PC-9 (cell line): ENCODE measurements at regions not wholly inside any gene's neighbourhood (a gene's known extent, or its start where the extent isn't known, plus 50 kb on each side); places are given as distances from the start of the nearest gene placed in this dataset.

Experiments
- BruUV-seq: library from RNA; stranded (reverse); fragments of 400-500 nt; replicated peaks from 2 replicates; lab custom pipeline; 2021; lab: Mats Ljungman, UMichigan
- CTCF ChIA-PET: fragments of 300-600 bp; sonication (Branson Sonifier 250); formaldehyde crosslinking; loops from one replicate; lab custom pipeline; 2022; ENCODE audit warnings: antibody characterized with exemption; lab: Charles Lee
- POLR2A ChIA-PET: fragments of 300-600 bp; sonication (Branson Sonifier 250); formaldehyde crosslinking; loops from one replicate; lab custom pipeline; 2022; ENCODE audit warnings: antibody characterized with exemption; ENCODE audit not compliant: unreplicated experiment; lab: Charles Lee
- DNase-seq, 2 experiments: peaks; one replicate each; pipeline versions ENCODE4 v3.0.0 to v3.0.0-alpha.2; 2015 to 2022; ENCODE audit warnings: mixed read lengths in 1 of 2
- H2AFZ ChIP-seq: fragments of 200-600 bp; sonication (generic); 2 replicates; pipeline ENCODE4 v1.8.1; 2017; ENCODE audit warnings: antibody characterized with exemption
- H3F3A ChIP-seq: fragments of 200-600 bp; sonication (generic); 2 replicates; pipeline ENCODE4 v1.8.1; 2017; ENCODE audit warnings: antibody characterized with exemption, mild to moderate bottlenecking, low read depth; ENCODE audit not compliant: insufficient read depth
- H3K27ac ChIP-seq: fragments of 200-600 bp; sonication (generic); 2 replicates; pipeline ENCODE4 v1.6.1; 2016; ENCODE audit warnings: mixed run types
- H3K27me3 ChIP-seq: fragments of 200-600 bp; sonication (generic); 2 replicates; pipeline ENCODE4 v1.6.1; 2016; ENCODE audit warnings: low read depth, mixed run types; ENCODE audit not compliant: insufficient read depth
- H3K36me3 ChIP-seq: fragments of 200-600 bp; sonication (generic); 2 replicates; pipeline ENCODE4 v1.6.1; 2016; ENCODE audit warnings: low read depth, mixed run types
- H3K4me1 ChIP-seq: fragments of 200-600 bp; sonication (generic); replicated peaks from 2 replicates; pipeline ENCODE4 v1.6.1; 2016; ENCODE audit warnings: mixed run types; ENCODE audit not compliant: insufficient read depth
- H3K4me2 ChIP-seq: fragments of 200-600 bp; sonication (generic); 2 replicates; pipeline ENCODE4 v1.6.1; 2017; ENCODE audit warnings: mixed run types
- H3K4me3 ChIP-seq: fragments of 200-600 bp; sonication (generic); 2 replicates; pipeline ENCODE4 v1.6.1; 2016; ENCODE audit warnings: mixed run types
- H3K79me2 ChIP-seq: fragments of 200-600 bp; sonication (generic); 2 replicates; pipeline ENCODE4 v1.6.1; 2017; ENCODE audit warnings: low read depth, mixed run types
- H3K9me2 ChIP-seq: fragments of 200-600 bp; sonication (generic); 2 replicates; pipeline ENCODE4 v1.8.1; 2017; ENCODE audit warnings: mild to moderate bottlenecking; ENCODE audit not compliant: insufficient read depth
- H3K9me3 ChIP-seq: fragments of 200-600 bp; sonication (generic); 2 replicates; pipeline ENCODE4 v1.8.1; 2016; ENCODE audit warnings: low read depth; ENCODE audit not compliant: insufficient read depth
- H4K20me1 ChIP-seq: fragments of 200-600 bp; sonication (generic); 2 replicates; pipeline ENCODE4 v1.8.1; 2017; ENCODE audit not compliant: insufficient read depth
- EZH2 ChIP-seq: fragments of 200-600 bp; sonication (generic); IDR thresholded peaks from 2 replicates; pipeline ENCODE4 v1.8.0; 2017; ENCODE audit warnings: antibody characterized with exemption, low read depth
- intact Hi-C: fragments of 100-400 bp; cut with micrococcal nuclease; formaldehyde crosslinking; loops from one replicate; pipeline ENCODE4 v1.10.0; 2022; ENCODE audit not compliant: unreplicated experiment
- TF ChIP-seq, protein P1 (sequence below): fragments of 200-600 bp; sonication (generic); conservative IDR thresholded peaks from 2 replicates; pipeline ENCODE4 v1.6.1; 2017; ENCODE audit warnings: mixed run types, antibody characterized with exemption, mild to moderate bottlenecking, moderate library complexity

- no peak for DNase-seq
Measured at GRCh38 chr21:19993268-19993667, 1004.9 kb upstream of the NCAM2 start.

GRCh38 chr21:19995253-19995652 lies 1003.0 kb upstream of the NCAM2 start:
- H3K27me3 ChIP-seq: no peaks in the 10 kb centered on the region
- no TSS peak for BruUV-seq
- POLR2A ChIA-PET: no interaction called here
- TF ChIP-seq, protein P1, sequence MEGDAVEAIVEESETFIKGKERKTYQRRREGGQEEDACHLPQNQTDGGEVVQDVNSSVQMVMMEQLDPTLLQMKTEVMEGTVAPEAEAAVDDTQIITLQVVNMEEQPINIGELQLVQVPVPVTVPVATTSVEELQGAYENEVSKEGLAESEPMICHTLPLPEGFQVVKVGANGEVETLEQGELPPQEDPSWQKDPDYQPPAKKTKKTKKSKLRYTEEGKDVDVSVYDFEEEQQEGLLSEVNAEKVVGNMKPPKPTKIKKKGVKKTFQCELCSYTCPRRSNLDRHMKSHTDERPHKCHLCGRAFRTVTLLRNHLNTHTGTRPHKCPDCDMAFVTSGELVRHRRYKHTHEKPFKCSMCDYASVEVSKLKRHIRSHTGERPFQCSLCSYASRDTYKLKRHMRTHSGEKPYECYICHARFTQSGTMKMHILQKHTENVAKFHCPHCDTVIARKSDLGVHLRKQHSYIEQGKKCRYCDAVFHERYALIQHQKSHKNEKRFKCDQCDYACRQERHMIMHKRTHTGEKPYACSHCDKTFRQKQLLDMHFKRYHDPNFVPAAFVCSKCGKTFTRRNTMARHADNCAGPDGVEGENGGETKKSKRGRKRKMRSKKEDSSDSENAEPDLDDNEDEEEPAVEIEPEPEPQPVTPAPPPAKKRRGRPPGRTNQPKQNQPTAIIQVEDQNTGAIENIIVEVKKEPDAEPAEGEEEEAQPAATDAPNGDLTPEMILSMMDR: no peak
- TF ChIP-seq EZH2: no peak
- H3F3A ChIP-seq: no peaks in the 10 kb centered on the region
- CTCF ChIA-PET: no interaction called here
- H3K79me2 ChIP-seq: no peaks in the 10 kb centered on the region
- no peaks in the 10 kb centered on the region for H3K36me3 ChIP-seq
- intact Hi-C loops: no loop called here
- H3K4me3 ChIP-seq: no peak overlapping the region
- no peak overlapping the region for H3K4me2 ChIP-seq
- H3K9me3 ChIP-seq: no peaks in the 10 kb centered on the region
- H2AFZ ChIP-seq: no peak overlapping the region
- H4K20me1 ChIP-seq: no peaks in the 10 kb centered on the region
- no peaks in the 10 kb centered on the region for H3K9me2 ChIP-seq
- H3K4me1 ChIP-seq: no peaks in the 10 kb centered on the region
- no peak overlapping the region for H3K27ac ChIP-seq
- no peak for DNase-seq

More at GRCh38 chr21:19993268-19993667, 1004.9 kb upstream of the NCAM2 start:
- H3K4me1 ChIP-seq: no peaks in the 10 kb centered on the region
- CTCF ChIA-PET: no interaction called here
- no peak overlapping the region for H2AFZ ChIP-seq
- H3K4me3 ChIP-seq: no peak overlapping the region
- H4K20me1 ChIP-seq: no peaks in the 10 kb centered on the region
- no peak overlapping the region for H3K4me2 ChIP-seq
- BruUV-seq: no TSS peak
- no peaks in the 10 kb centered on the region for H3F3A ChIP-seq
- TF ChIP-seq, protein P1: no peak
- TF ChIP-seq EZH2: no peak
- intact Hi-C loops: no loop called here
- no peaks in the 10 kb centered on the region for H3K36me3 ChIP-seq
- H3K27me3 ChIP-seq: no peaks in the 10 kb centered on the region
- no peaks in the 10 kb centered on the region for H3K9me2 ChIP-seq
- no peaks in the 10 kb centered on the region for H3K9me3 ChIP-seq
- no peaks in the 10 kb centered on the region for H3K79me2 ChIP-seq
- POLR2A ChIA-PET: no interaction called here
- H3K27ac ChIP-seq: no peak overlapping the region

- Histone ChIP-seq H3K27me3 (no peaks in the 10 kb centered on the region), H3K9me2 (no peaks in the 10 kb centered on the region), H3K27ac (no peak overlapping the region), H4K20me1 (no peaks in the 10 kb centered on the region), H3K79me2 (no peaks in the 10 kb centered on the region), H3K4me2 (no peak overlapping the region), H3K4me1 (no peaks in the 10 kb centered on the region), H3K9me3 (no peaks in the 10 kb centered on the region), H3F3A (no peaks in the 10 kb centered on the region), H3K4me3 (no peak overlapping the region), H3K36me3 (no peaks in the 10 kb centered on the region), H2AFZ (no peak overlapping the region)
- intact Hi-C loops: no loop called here
- ChIA-PET CTCF (no interaction called here), POLR2A (no interaction called here)
- TF ChIP-seq, protein P1: no peak
- no peak for TF ChIP-seq EZH2
- DNase-seq: no peak
- BruUV-seq: no TSS peak
Measured at GRCh38 chr21:19998453-19998852, 999.8 kb upstream of the NCAM2 start.
